HepG2 (cell line): ENCODE measurements at regions not wholly inside any gene's neighbourhood (a gene's known extent, or its start where the extent isn't known, plus 50 kb on each side); places are given as distances from the start of the nearest gene placed in this dataset.

Source experiments
- BHLHE40 ChIP-seq: IDR thresholded peaks from 2 replicates; pipeline ENCODE4 v1.6.1; 2011; ENCODE audit warnings: low read length, improper control_type of control experiment
- CREM ChIP-seq, 2 experiments: sonication (generic) in 1 of 2; formaldehyde crosslinking in 1 of 2; IDR thresholded peaks; 2 replicates each; pipeline versions ENCODE4 v1.4.0 to v1.6.1; 2016 to 2020; ENCODE audit warnings: antibody characterized with exemption in 1 of 2, mild to moderate bottlenecking in 1 of 2, missing genetic modification reagents in 1 of 2
- GATAD1 ChIP-seq: IDR thresholded peaks from 2 replicates; pipeline ENCODE4 v1.6.1; 2016; ENCODE audit warnings: missing genetic modification reagents, missing compliant biosample characterization
- KLF12 ChIP-seq: sonication (generic); formaldehyde crosslinking; IDR thresholded peaks from 2 replicates; pipeline ENCODE4 v1.4.0; 2020; ENCODE audit warnings: missing genetic modification reagents, borderline replicate concordance
- MYC ChIP-seq: sonication (generic); formaldehyde crosslinking; IDR thresholded peaks from 2 replicates; pipeline ENCODE4 v1.9.0; 2021; ENCODE audit warnings: missing genetic modification reagents, borderline replicate concordance
- NFE2L1 ChIP-seq: sonication (generic); formaldehyde crosslinking; IDR thresholded peaks from 2 replicates; pipeline ENCODE4 v1.4.0; 2020; ENCODE audit warnings: missing genetic modification reagents, mild to moderate bottlenecking, borderline replicate concordance
- NFYC ChIP-seq: IDR thresholded peaks from 2 replicates; pipeline ENCODE4 v1.6.1; 2016; ENCODE audit warnings: missing genetic modification reagents, missing compliant biosample characterization
- PHF8 ChIP-seq: sonication (generic); formaldehyde crosslinking; IDR thresholded peaks from 2 replicates; pipeline ENCODE4 v1.5.0; 2020; ENCODE audit warnings: missing genetic modification reagents
- POGZ ChIP-seq: sonication (generic); formaldehyde crosslinking; IDR thresholded peaks from 2 replicates; pipeline ENCODE4 v1.4.0; 2020; ENCODE audit warnings: mild to moderate bottlenecking, missing genetic modification reagents
- RXRB ChIP-seq: IDR thresholded peaks from 2 replicates; pipeline ENCODE4 v1.6.1; 2016; ENCODE audit warnings: borderline replicate concordance, missing genetic modification reagents, missing compliant biosample characterization
- SAP130 ChIP-seq: IDR thresholded peaks from 2 replicates; pipeline ENCODE4 v1.6.1; 2016; ENCODE audit warnings: low read depth
- SOX5 ChIP-seq: IDR thresholded peaks from 2 replicates; pipeline ENCODE4 v1.6.1; 2016; ENCODE audit warnings: borderline replicate concordance
- SRF ChIP-seq: IDR thresholded peaks from 2 replicates; pipeline ENCODE4 v1.6.1; 2011; ENCODE audit warnings: mild to moderate bottlenecking, low read depth, low read length, moderate library complexity
- TFE3 ChIP-seq: IDR thresholded peaks from 2 replicates; pipeline ENCODE4 v1.6.1; 2016
- ZNF280B ChIP-seq: sonication (generic); formaldehyde crosslinking; IDR thresholded peaks from 2 replicates; pipeline ENCODE4 v1.5.0; 2020; ENCODE audit warnings: missing genetic modification reagents, mild to moderate bottlenecking, borderline replicate concordance
- ZNF382 ChIP-seq: sonication (generic); formaldehyde crosslinking; IDR thresholded peaks from 2 replicates; pipeline ENCODE4 v1.5.0; 2020; ENCODE audit warnings: missing genetic modification reagents, mild to moderate bottlenecking, borderline replicate concordance
- ZNF644 ChIP-seq: IDR thresholded peaks from 2 replicates; pipeline ENCODE4 v1.6.1; 2016; ENCODE audit warnings: low read depth
- ZNF687 ChIP-seq: sonication (generic); formaldehyde crosslinking; IDR thresholded peaks from 2 replicates; pipeline ENCODE4 v1.5.1; 2020; ENCODE audit warnings: mild to moderate bottlenecking, missing genetic modification reagents, moderate library complexity
- TF ChIP-seq, protein P1 (sequence below): IDR thresholded peaks from 2 replicates; pipeline ENCODE4 v1.6.1; 2016; ENCODE audit warnings: low read depth

DNA sequence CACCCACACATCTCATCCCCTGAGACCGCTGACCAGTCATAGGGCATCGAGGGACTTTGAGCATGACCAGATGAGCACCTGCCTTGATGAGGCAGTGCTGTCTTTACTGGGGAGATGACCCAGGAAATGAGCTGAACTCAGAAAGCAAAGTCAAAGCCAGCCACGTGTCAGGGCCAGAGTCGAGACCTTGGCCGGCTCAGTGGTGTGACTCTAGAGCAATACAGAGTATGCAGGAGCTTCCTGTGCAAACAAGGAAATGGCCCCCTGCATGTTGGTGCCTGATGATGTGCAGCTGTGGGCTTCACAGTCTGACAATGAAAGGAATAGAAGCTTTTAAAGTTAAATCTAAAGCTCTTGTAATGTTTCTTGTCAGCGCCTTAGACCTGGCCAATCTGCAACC, 332.9 kb downstream of the PCNX1 start (continued):
- TF ChIP-seq BHLHE40 (0 out of 2 replicates have a peak, but pooled peaks have one; percentile 30), RXRB (CRISPR knock-in tag) (0 out of 2 replicates have a peak, but pooled peaks have one; percentile 35), CREM (IDR thresholded peaks at IDR 0.05) (no peak), CREM (CRISPR knock-in tag; IDR thresholded peaks at IDR 0.05) (no peak), ZNF382 (CRISPR knock-in tag) (no peak), TFE3 (CRISPR knock-in tag) (peak; percentile 45; the same call in 1 of the 2 replicates), PHF8 (no peak), SAP130 (CRISPR knock-in tag) (0 out of 2 replicates have a peak, but pooled peaks have one; percentile 19), ZNF687 (CRISPR knock-in tag) (peak; percentile 57), ZNF644 (CRISPR knock-in tag) (0 out of 2 replicates have a peak, but pooled peaks have one; percentile 34), MYC (peak; percentile 33; the same call in 1 of the 2 replicates), GATAD1 (CRISPR knock-in tag) (no peak), KLF12 (CRISPR knock-in tag) (no peak), SOX5 (CRISPR knock-in tag) (peak; percentile 48; the same call in 1 of the 2 replicates), ZNF280B (no peak), NFYC (CRISPR knock-in tag) (no peak), SRF (no peak), NFE2L1 (CRISPR knock-in tag) (no peak), POGZ (CRISPR knock-in tag) (peak; percentile 43)
- TF ChIP-seq, protein P1, sequence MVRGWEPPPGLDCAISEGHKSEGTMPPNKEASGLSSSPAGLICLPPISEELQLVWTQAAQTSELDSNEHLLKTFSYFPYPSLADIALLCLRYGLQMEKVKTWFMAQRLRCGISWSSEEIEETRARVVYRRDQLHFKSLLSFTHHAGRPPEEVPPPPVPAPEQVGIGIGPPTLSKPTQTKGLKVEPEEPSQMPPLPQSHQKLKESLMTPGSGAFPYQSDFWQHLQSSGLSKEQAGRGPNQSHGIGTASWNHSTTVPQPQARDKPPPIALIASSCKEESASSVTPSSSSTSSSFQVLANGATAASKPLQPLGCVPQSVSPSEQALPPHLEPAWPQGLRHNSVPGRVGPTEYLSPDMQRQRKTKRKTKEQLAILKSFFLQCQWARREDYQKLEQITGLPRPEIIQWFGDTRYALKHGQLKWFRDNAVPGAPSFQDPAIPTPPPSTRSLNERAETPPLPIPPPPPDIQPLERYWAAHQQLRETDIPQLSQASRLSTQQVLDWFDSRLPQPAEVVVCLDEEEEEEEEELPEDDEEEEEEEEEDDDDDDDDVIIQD (CRISPR knock-in tag), result peak; percentile 63; the same call in 1 of the 2 replicates
